AG09309 (cell line): ENCODE measurements at regions not wholly inside any gene's neighbourhood (a gene's known extent, or its start where the extent isn't known, plus 50 kb on each side); places are given as distances from the start of the nearest gene placed in this dataset.

Experiments used
- DNase-seq: peaks from one replicate; pipeline ENCODE4 v3.0.0-alpha.2; 2010; ENCODE audit warnings: low read depth
- H3K4me3 ChIP-seq: 2 replicates; pipeline ENCODE4 v1.5.1; 2011; ENCODE audit warnings: mild to moderate bottlenecking, low read depth, low read length, moderate library complexity; ENCODE audit not compliant: control insufficient read depth
- CTCF ChIP-seq: IDR thresholded peaks from 2 replicates; pipeline ENCODE4 v1.5.1; 2011; ENCODE audit warnings: mild to moderate bottlenecking, low read depth, low read length, inconsistent platforms; ENCODE audit not compliant: insufficient read depth, control insufficient read depth; ENCODE audit errors: missing control alignments

- DNase-seq, result no peak
- no peak for TF ChIP-seq CTCF
- H3K4me3 ChIP-seq, result no peak overlapping the region
Observed at GRCh38 chr4:96483308-96484030, 643.6 kb downstream of the PDHA2 start.

- H3K4me3 ChIP-seq, result no peak overlapping the region
- TF ChIP-seq CTCF, result no peak
- no peak for DNase-seq
Observed at GRCh38 chr4:96486563-96486962, 646.7 kb downstream of the PDHA2 start.

GRCh38 chr4:96497621-96498020 is 657.7 kb downstream of the PDHA2 start:
- H3K4me3 ChIP-seq, result no peak overlapping the region
- TF ChIP-seq CTCF, result no peak
- no peak for DNase-seq

- no peak for TF ChIP-seq CTCF
- no peak overlapping the region for H3K4me3 ChIP-seq
- DNase-seq, result no peak
Observed at GRCh38 chr4:96504386-96504785, 664.5 kb downstream of the PDHA2 start.

- no peak for TF ChIP-seq CTCF
- no peak overlapping the region for H3K4me3 ChIP-seq
- DNase-seq, result no peak
Observed at GRCh38 chr4:96509039-96509741, 669.3 kb downstream of the PDHA2 start.

- no peak overlapping the region for H3K4me3 ChIP-seq
- no peak for DNase-seq
- TF ChIP-seq CTCF, result no peak
Observed at GRCh38 chr4:96519291-96519690, 679.4 kb downstream of the PDHA2 start.

- no peak for TF ChIP-seq CTCF
- no peak overlapping the region for H3K4me3 ChIP-seq
- DNase-seq, result no peak
Observed at GRCh38 chr4:96521046-96521536, 681.2 kb downstream of the PDHA2 start.
